ENCODE measurements at regions not wholly inside any gene's neighbourhood (a gene's known extent, or its start where the extent isn't known, plus 50 kb on each side); places are given as distances from the start of the nearest gene placed in this dataset.

DNA sequence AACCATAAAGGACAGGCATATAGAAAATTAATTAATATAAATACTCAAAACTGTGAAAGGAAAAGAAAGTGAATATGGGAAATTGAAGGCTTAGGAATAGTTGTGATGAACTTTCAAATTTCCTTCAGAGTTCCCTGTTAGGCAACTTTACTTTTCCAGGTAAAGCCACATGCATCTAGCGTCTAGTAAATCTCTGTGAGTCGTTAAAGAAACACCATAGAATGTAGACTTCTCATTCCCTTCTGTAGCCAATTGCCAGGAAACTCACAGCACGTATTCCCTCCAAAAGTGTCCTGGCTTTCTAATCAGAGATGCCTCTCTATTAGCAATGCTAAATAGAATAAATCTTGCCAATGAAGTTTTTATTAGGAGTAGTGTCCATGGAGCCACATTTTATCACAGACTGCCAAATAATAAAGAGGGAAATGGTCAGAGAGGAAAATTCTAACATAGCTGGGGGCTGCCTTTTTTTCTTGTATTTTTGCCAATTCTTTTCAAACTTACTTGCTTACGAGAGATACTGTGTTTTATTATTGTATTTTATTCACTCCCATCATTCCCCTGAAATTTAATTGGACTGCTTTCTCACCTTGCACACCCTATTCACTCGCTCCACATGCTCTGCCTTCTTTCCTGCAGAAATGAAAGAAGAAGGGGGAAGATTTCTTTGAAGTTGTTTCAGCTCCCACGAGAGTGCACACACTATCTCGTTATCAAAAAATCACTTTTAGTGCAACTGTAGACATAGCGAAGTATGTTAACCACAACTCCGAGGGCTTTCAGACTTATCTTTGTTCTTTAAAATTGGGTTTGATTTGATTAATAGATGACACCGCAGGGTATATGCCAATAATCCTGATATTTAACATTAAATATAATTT, 439.0 kb downstream of the CSNK1G3 start:
- H3K4me3 ChIP-seq (replicated peaks in 1 of 3) = no peak overlapping the region
- H3K4me1 ChIP-seq = no peaks in the 10 kb centered on the region
- WGBS, 2 donors = 86 to 89% methylated on average over 10 of the region's 10 CpGs
- H3K9me3 ChIP-seq = no peaks in the 10 kb centered on the region
- no peaks in the 10 kb centered on the region for H3K36me3 ChIP-seq
- no peak for TF ChIP-seq POLR2A (IDR thresholded peaks at IDR 0.05)
- no peak for TF ChIP-seq CTCF (IDR thresholded peaks at IDR 0.05)
- no peaks in the 10 kb centered on the region for H3K27me3 ChIP-seq
- intact Hi-C loops (cut with DNase I) = no loop called here
- DNase-seq = no peak
- no peak overlapping the region for H3K27ac ChIP-seq

DNA sequence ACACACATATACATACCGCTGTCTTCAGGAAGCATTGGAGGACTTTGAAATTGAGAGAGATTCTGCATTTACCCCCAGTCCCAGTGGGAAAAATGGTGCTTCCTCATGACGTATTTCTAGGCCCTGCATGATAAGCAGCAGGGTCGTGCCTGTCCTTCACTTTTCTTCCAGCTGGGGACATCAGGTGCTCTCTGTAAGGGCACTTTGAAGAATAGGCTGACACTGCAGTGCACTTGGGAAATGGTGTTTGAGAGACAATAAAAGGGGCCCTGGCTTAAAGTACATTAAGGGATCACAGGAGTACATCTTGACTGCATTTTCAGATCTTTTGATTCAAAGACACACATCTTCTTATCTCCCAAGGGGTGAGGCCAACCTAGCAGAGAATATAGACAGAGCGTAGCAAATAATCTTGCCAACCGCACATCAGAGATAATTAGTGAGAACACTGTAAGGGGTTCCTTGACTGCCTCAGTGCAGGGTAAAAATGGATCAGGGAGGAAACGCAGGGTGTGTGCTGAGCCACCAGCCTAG, 437.9 kb downstream of the CSNK1G3 start:
- intact Hi-C loops (cut with DNase I) = no loop called here
- H3K4me1 ChIP-seq = no peaks in the 10 kb centered on the region

DNA sequence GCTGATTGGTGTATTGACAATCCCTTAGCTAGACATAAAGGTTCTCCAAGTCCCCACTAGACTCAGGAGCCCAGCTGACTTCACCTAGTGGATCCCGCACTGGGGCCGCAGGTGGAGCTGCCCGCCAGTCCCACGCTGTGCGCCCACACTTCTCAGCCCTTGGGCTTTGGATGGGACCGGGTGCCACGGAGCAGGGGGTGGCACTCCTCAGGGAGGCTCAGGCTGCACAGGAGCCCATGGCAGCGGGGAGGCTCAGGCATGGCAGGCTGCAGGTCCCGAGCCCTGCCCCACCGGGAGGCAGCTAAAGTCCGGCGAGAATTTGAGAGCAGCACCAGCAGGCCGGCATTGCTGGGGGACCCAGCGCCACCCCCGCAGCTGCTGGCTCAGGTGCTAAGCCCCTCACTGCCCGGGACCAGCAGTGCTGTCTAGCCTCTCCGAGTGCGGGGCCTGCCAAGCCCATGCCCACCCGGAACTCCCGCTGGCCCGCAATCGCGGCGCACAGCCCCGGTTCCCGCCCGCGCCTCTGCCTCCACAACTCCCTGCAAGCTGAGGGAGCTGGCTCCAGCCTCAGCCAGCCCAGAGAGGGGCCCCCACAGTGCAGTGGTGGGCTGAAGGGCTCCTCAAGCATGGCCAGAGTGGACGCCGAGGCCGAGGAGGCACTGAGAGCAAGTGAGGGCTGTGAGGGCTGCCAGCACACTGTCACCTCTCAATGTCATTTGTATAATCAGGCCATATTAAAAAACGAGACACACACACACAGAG, 437.2 kb downstream of the CSNK1G3 start:
- Histone ChIP-seq H3K4me3 (replicated peaks in 1 of 3) (no peak overlapping the region), H3K9me3 (no peaks in the 10 kb centered on the region), H3K27ac (no peak overlapping the region), H3K27me3 (no peaks in the 10 kb centered on the region), H3K4me1 (no peaks in the 10 kb centered on the region), H3K36me3 (no peaks in the 10 kb centered on the region)
- no peak for DNase-seq
- 98 to 99% methylated on average over 16 to 21 of the region's 32 CpGs for WGBS, 2 donors
- TF ChIP-seq POLR2A (IDR thresholded peaks at IDR 0.05) = no peak
- TF ChIP-seq CTCF (IDR thresholded peaks at IDR 0.05) = no peak
- intact Hi-C loops (cut with DNase I) = no loop called here

More for the DNA sequence above, 437.9 kb downstream of the CSNK1G3 start:
- TF ChIP-seq CTCF (IDR thresholded peaks at IDR 0.05) (no peak), POLR2A (IDR thresholded peaks at IDR 0.05) (no peak)
- no peak overlapping the region for H3K27ac ChIP-seq
- no peaks in the 10 kb centered on the region for H3K9me3 ChIP-seq
- H3K36me3 ChIP-seq = no peaks in the 10 kb centered on the region
- no peak overlapping the region for H3K4me3 ChIP-seq (replicated peaks in 1 of 3)
- no peak for DNase-seq
- H3K27me3 ChIP-seq = no peaks in the 10 kb centered on the region
- 94% methylated on average over 6 of the region's 6 CpGs for WGBS, 2 donors

DNA sequence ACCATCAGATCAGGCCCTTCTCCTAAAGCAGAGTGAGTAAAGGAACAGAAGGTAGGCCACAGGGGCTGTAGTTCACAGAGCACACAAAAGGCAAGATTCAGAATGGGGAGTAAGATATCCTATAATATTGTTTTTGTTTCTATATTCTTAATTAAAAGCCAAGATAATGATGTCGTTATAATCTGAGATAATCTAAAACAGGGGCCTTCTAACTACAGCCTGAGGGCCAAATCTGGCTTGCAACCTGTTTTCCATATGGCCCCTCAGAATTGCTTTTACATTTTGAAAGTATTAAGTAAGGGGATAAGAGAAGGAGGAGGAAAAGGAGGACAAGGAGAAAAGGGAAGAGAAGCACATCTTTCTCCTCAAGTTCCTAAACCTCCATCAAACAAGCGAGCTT, 435.8 kb downstream of the CSNK1G3 start:
- no peak for DNase-seq
- Histone ChIP-seq H3K9me3 (no peaks in the 10 kb centered on the region), H3K4me1 (no peaks in the 10 kb centered on the region), H3K4me3 (replicated peaks in 1 of 3) (no peak overlapping the region), H3K27me3 (no peaks in the 10 kb centered on the region), H3K27ac (no peak overlapping the region), H3K36me3 (no peaks in the 10 kb centered on the region)
- 92 to 95% methylated on average over 2 of the region's 2 CpGs for WGBS, 2 donors
- no peak for TF ChIP-seq POLR2A (IDR thresholded peaks at IDR 0.05)
- no peak for TF ChIP-seq CTCF (IDR thresholded peaks at IDR 0.05)
- intact Hi-C loops (cut with DNase I) = no loop called here

GRCh38 chr5:123945548-123945947, 433.6 kb downstream of the CSNK1G3 start:
- no peak for TF ChIP-seq POLR2A (IDR thresholded peaks at IDR 0.05)
- no peak for TF ChIP-seq CTCF (IDR thresholded peaks at IDR 0.05)
- no peaks in the 10 kb centered on the region for H3K36me3 ChIP-seq
- H3K27me3 ChIP-seq = no peaks in the 10 kb centered on the region
- H3K4me3 ChIP-seq (replicated peaks in 1 of 3) = no peak overlapping the region
- no peaks in the 10 kb centered on the region for H3K9me3 ChIP-seq
- no peak overlapping the region for H3K27ac ChIP-seq
- DNase-seq = no peak
- H3K4me1 ChIP-seq = no peaks in the 10 kb centered on the region
- intact Hi-C loops (cut with DNase I) = no loop called here
- WGBS, 2 donors = 65 to 88% methylated on average over 1 of the region's 1 CpG

Data from thyroid gland (tissue), 4 donors.